PFSK-1 (cell line): ENCODE measurements at regions not wholly inside any gene's neighbourhood (a gene's known extent, or its start where the extent isn't known, plus 50 kb on each side); places are given as distances from the start of the nearest gene placed in this dataset.

Experiments used
- FOXP2 ChIP-seq: optimal IDR thresholded peaks from 2 replicates; pipeline ENCODE3; 2011; ENCODE audit warnings: borderline replicate concordance, control low read depth, inconsistent platforms; ENCODE audit not compliant: insufficient read depth; ENCODE audit errors: extremely low read length, extremely low read depth
- POLR2AphosphoS5 ChIP-seq: IDR thresholded peaks from 2 replicates; pipeline ENCODE4 v1.6.1; 2012; ENCODE audit warnings: low read depth, mild to moderate bottlenecking, control low read depth, low read length, moderate library complexity
- SIN3A ChIP-seq: IDR thresholded peaks from 2 replicates; pipeline ENCODE4 v1.6.1; 2012; ENCODE audit warnings: mild to moderate bottlenecking, low read length, moderate library complexity, borderline replicate concordance; ENCODE audit not compliant: insufficient read depth
- TAF1 ChIP-seq: IDR thresholded peaks from 2 replicates; pipeline ENCODE4 v1.6.1; 2012; ENCODE audit warnings: low read length, control low read depth, borderline replicate concordance; ENCODE audit not compliant: insufficient read depth
- TF ChIP-seq, protein P1 (sequence below), 2 experiments: IDR thresholded peaks; 2 replicates each; pipeline versions ENCODE4 v1.6.1 to v1.8.0; 2011 to 2012; ENCODE audit warnings: low read depth in 2 of 2, low read length in 2 of 2, control low read depth in 1 of 2, inconsistent platforms in 1 of 2, mild to moderate bottlenecking in 1 of 2, moderate library complexity in 1 of 2; ENCODE audit not compliant: insufficient read depth in 1 of 2

DNA sequence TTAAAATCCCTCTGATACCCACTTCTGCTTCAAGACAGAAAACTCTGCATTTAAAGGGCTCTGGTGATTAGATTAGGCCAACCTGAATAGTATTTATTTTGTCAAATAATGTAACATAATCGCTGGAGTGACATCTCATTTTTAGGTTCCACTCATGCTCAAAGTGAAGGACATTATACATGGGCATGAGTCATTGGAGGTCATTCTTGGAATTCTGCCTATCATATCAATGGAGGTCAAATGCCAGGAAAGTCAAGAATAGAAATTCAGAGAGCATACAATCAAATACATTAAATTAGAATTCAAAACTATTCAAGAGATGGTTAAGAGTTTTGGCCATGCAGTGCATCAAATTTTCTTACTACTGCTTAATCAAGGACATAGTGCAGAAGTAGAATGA is 50.8 kb upstream of the PRSS1 start:
- TF ChIP-seq, protein P1, sequence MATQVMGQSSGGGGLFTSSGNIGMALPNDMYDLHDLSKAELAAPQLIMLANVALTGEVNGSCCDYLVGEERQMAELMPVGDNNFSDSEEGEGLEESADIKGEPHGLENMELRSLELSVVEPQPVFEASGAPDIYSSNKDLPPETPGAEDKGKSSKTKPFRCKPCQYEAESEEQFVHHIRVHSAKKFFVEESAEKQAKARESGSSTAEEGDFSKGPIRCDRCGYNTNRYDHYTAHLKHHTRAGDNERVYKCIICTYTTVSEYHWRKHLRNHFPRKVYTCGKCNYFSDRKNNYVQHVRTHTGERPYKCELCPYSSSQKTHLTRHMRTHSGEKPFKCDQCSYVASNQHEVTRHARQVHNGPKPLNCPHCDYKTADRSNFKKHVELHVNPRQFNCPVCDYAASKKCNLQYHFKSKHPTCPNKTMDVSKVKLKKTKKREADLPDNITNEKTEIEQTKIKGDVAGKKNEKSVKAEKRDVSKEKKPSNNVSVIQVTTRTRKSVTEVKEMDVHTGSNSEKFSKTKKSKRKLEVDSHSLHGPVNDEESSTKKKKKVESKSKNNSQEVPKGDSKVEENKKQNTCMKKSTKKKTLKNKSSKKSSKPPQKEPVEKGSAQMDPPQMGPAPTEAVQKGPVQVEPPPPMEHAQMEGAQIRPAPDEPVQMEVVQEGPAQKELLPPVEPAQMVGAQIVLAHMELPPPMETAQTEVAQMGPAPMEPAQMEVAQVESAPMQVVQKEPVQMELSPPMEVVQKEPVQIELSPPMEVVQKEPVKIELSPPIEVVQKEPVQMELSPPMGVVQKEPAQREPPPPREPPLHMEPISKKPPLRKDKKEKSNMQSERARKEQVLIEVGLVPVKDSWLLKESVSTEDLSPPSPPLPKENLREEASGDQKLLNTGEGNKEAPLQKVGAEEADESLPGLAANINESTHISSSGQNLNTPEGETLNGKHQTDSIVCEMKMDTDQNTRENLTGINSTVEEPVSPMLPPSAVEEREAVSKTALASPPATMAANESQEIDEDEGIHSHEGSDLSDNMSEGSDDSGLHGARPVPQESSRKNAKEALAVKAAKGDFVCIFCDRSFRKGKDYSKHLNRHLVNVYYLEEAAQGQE (IDR thresholded peaks at IDR 0.05; ENCODE audit: insufficient read depth in 1 of 2, low read depth in 2 of 2, low read length in 2 of 2): no peak
- no peak for TF ChIP-seq SIN3A
- TF ChIP-seq FOXP2: no peak
- no peak for TF ChIP-seq POLR2AphosphoS5
- TF ChIP-seq TAF1: no peak

DNA sequence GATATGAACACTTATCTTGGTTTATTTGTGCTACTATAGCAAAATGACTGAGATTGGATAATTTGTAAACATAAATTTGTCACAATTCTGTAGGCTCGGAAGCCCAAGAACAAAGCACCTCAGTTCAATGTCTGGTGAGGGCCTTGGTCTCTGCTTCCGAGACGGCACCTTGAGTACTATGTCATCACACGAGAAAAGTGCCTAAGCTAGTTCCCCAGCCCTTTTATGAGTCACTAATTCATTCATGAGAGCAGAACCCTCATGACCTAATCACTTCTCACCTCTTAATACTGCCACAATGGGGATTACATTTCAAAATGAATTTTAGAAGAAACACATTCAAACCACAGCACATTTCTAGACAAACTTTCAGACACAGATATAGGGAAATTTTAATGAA is 52.0 kb upstream of the PRSS1 start:
- TF ChIP-seq TAF1: no peak
- TF ChIP-seq POLR2AphosphoS5: no peak
- TF ChIP-seq FOXP2: no peak
- TF ChIP-seq, protein P1 (IDR thresholded peaks at IDR 0.05; ENCODE audit: insufficient read depth in 1 of 2, low read depth in 2 of 2, low read length in 2 of 2): no peak

DNA sequence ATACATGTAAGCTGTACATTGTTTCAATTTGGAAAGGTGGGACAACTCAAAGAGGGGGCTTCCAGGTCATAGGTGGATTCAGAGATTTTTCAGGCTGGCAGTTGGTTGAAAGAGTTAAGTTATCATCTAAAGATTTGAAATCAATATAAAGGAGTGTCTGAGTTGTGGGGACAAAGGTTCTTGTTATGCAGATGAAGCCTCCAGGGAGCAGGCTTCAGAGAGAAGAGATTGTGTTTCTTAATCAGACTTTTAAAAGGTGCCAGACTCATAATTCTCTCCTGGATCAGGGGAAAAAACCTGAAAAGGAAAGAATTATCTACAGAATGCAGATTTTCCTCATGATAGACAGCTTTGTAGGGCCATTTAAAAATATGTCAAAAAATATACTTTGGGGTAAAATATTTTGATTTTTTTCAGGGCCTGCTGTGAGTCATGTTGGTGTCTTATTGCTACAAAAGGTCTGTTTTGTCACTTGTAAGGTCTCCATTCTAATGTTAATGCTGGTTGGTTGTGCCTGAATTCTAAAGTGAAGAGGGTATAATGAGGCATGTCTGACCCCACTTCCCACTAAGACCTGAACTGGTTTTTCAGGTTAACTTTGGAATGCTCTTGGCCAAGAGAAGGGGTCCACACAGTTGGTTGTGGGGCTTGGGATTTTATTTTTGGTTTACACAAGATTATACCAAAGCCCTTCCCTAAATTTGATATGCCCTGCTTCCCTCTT is 52.7 kb upstream of the PRSS1 start:
- TF ChIP-seq POLR2AphosphoS5 (no peak), FOXP2 (no peak)
- TF ChIP-seq, protein P1 (IDR thresholded peaks at IDR 0.05; ENCODE audit: insufficient read depth in 1 of 2, low read depth in 2 of 2, low read length in 2 of 2): no peak

DNA sequence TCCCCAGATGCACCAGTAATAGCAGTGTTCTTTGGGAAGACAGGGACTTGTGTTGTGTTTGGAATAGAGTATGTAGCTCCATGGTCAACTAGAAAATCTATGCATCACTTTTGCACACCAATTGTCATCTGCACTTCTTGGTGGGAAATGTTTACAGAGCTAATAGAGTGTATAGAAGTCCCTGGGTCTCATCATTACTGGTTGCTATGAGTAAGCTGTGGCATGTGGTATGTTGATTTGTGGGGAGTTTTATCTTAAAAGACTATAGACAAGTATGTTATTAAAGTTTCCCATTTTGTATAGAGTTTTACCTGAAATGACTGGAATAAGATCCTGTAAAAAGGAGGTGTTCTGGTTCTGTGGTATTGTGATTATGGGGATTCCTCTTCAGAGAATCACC is 55.4 kb upstream of the PRSS1 start:
- TF ChIP-seq FOXP2 (no peak), TAF1 (no peak), SIN3A (no peak), POLR2AphosphoS5 (no peak)
- TF ChIP-seq, protein P1 (IDR thresholded peaks at IDR 0.05; ENCODE audit: insufficient read depth in 1 of 2, low read depth in 2 of 2, low read length in 2 of 2): no peak
